DND-41 (cell line): ENCODE measurements at regions not wholly inside any gene's neighbourhood (a gene's known extent, or its start where the extent isn't known, plus 50 kb on each side); places are given as distances from the start of the nearest gene placed in this dataset.

Source experiments
- ATAC-seq: fragments of 200-7000 bp; cut with Tn5 transposase; 3 replicates; pipeline ENCODE4 v1.9.1; 2021; ENCODE audit warnings: low read depth; ENCODE audit not compliant: insufficient read depth
- DNase-seq: peaks from one replicate; pipeline ENCODE4 v3.0.0-alpha.2; 2020
- H2AFZ ChIP-seq: 2 replicates; pipeline ENCODE4 v1.6.0; 2012; ENCODE audit warnings: low read depth, low read length
- H3K27ac ChIP-seq: 2 replicates; pipeline ENCODE4 v1.5.1; 2012; ENCODE audit warnings: low read length, inconsistent platforms
- H3K27me3 ChIP-seq: fragments of 200-600 bp; sonication (generic); 2 replicates; pipeline ENCODE4 v1.6.0; 2012; ENCODE audit warnings: low read length, mild to moderate bottlenecking, inconsistent platforms; ENCODE audit not compliant: insufficient read depth, poor library complexity
- H3K36me3 ChIP-seq: 2 replicates; pipeline ENCODE4 v1.5.1; 2012; ENCODE audit warnings: low read length, inconsistent platforms; ENCODE audit not compliant: insufficient read depth
- H3K4me1 ChIP-seq: 2 replicates; pipeline ENCODE4 v1.5.1; 2012; ENCODE audit warnings: mild to moderate bottlenecking, low read length; ENCODE audit not compliant: insufficient read depth
- H3K4me2 ChIP-seq: 2 replicates; pipeline ENCODE4 v1.6.0; 2012; ENCODE audit warnings: mild to moderate bottlenecking, moderate library complexity, low read length, inconsistent platforms; ENCODE audit not compliant: insufficient read depth
- H3K4me3 ChIP-seq, 2 experiments: fragments of 200-600 bp in 1 of 2; shearing (Covaris generic) in 1 of 2; 2 replicates each; pipeline ENCODE4 v1.5.1; 2012 to 2016; ENCODE audit warnings: inconsistent platforms in 2 of 2, low read length in 2 of 2, mild to moderate bottlenecking in 2 of 2, low read depth in 1 of 2, moderate library complexity in 1 of 2
- H3K79me2 ChIP-seq: 2 replicates; pipeline ENCODE4 v1.6.0; 2012; ENCODE audit warnings: low read length, inconsistent platforms; ENCODE audit not compliant: insufficient read depth
- H3K9ac ChIP-seq: 2 replicates; pipeline ENCODE4 v1.6.0; 2012; ENCODE audit warnings: low read depth, mild to moderate bottlenecking, inconsistent platforms, low read length, moderate library complexity
- H3K9me3 ChIP-seq: 2 replicates; pipeline ENCODE4 v1.5.1; 2012; ENCODE audit warnings: low read length, moderate library complexity, mild to moderate bottlenecking, inconsistent platforms; ENCODE audit not compliant: insufficient read depth, severe bottlenecking
- H4K20me1 ChIP-seq: 2 replicates; pipeline ENCODE4 v1.6.0; 2012; ENCODE audit warnings: low read length; ENCODE audit not compliant: insufficient read depth
- EZH2 ChIP-seq: IDR thresholded peaks from 3 replicates; pipeline ENCODE4 v1.6.1; 2012; ENCODE audit warnings: borderline replicate concordance, low read depth, mild to moderate bottlenecking, moderate library complexity, low read length, inconsistent platforms; ENCODE audit not compliant: severe bottlenecking
- TF ChIP-seq, protein P1 (sequence below): IDR thresholded peaks from 2 replicates; pipeline ENCODE4 v1.5.1; 2012; ENCODE audit warnings: borderline replicate concordance, low read length, moderate library complexity, mild to moderate bottlenecking; ENCODE audit not compliant: poor library complexity, severe bottlenecking; ENCODE audit errors: extremely low read depth

- no peak overlapping the region for H3K4me2 ChIP-seq
- no peak overlapping the region for H3K9ac ChIP-seq
- no peaks in the 10 kb centered on the region for H3K79me2 ChIP-seq
- H3K36me3 ChIP-seq, result no peaks in the 10 kb centered on the region
- H3K4me1 ChIP-seq, result no peaks in the 10 kb centered on the region
- H4K20me1 ChIP-seq, result no peaks in the 10 kb centered on the region
- no peaks in the 10 kb centered on the region for H3K9me3 ChIP-seq
- H3K4me3 ChIP-seq, result no peak overlapping the region
- no peak for TF ChIP-seq EZH2
- TF ChIP-seq, protein P1, sequence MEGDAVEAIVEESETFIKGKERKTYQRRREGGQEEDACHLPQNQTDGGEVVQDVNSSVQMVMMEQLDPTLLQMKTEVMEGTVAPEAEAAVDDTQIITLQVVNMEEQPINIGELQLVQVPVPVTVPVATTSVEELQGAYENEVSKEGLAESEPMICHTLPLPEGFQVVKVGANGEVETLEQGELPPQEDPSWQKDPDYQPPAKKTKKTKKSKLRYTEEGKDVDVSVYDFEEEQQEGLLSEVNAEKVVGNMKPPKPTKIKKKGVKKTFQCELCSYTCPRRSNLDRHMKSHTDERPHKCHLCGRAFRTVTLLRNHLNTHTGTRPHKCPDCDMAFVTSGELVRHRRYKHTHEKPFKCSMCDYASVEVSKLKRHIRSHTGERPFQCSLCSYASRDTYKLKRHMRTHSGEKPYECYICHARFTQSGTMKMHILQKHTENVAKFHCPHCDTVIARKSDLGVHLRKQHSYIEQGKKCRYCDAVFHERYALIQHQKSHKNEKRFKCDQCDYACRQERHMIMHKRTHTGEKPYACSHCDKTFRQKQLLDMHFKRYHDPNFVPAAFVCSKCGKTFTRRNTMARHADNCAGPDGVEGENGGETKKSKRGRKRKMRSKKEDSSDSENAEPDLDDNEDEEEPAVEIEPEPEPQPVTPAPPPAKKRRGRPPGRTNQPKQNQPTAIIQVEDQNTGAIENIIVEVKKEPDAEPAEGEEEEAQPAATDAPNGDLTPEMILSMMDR, result no peak
- H2AFZ ChIP-seq, result no peak overlapping the region
- ATAC-seq (no peak), DNase-seq (no peak)
- no peaks in the 10 kb centered on the region for H3K27me3 ChIP-seq
- no peak overlapping the region for H3K27ac ChIP-seq
Observed at GRCh38 chr13:61779456-61779855, 363.8 kb upstream of the PCDH20 start.

- Histone ChIP-seq H3K9me3 (no peaks in the 10 kb centered on the region), H3K79me2 (no peaks in the 10 kb centered on the region), H3K9ac (no peak overlapping the region), H3K4me3 (no peak overlapping the region), H3K27ac (no peak overlapping the region), H4K20me1 (no peaks in the 10 kb centered on the region), H3K4me1 (no peaks in the 10 kb centered on the region), H3K36me3 (no peaks in the 10 kb centered on the region), H2AFZ (no peak overlapping the region), H3K4me2 (no peak overlapping the region), H3K27me3 (no peaks in the 10 kb centered on the region)
- ATAC-seq (no peak), DNase-seq (no peak)
- no peak for TF ChIP-seq EZH2
- TF ChIP-seq, protein P1, result no peak
Observed at GRCh38 chr13:61778531-61778930, 362.9 kb upstream of the PCDH20 start.

DNA sequence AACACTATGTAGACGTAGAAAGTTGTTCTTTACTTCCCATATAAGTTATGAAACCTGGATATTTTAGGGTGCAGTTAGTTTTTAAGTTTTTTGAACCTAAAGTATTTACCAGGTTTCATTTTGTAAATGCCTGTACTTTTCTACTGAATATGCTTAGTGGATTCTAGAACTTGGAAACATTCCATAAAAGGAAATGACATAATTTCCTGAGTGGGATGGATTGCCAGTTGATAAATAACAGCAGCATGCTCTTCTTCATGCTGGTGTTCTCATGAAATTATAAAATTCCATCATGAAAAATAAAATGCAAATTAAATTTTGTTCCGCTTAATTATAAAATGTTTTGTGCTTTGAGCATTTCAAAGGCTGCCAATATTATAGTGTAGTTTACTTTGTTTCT lies 362.2 kb upstream of the PCDH20 start:
- Histone ChIP-seq H3K9ac (no peak overlapping the region), H3K79me2 (no peaks in the 10 kb centered on the region), H3K27me3 (no peaks in the 10 kb centered on the region), H4K20me1 (no peaks in the 10 kb centered on the region), H3K9me3 (no peaks in the 10 kb centered on the region), H3K36me3 (no peaks in the 10 kb centered on the region), H2AFZ (no peak overlapping the region), H3K4me2 (no peak overlapping the region), H3K27ac (no peak overlapping the region), H3K4me1 (no peaks in the 10 kb centered on the region), H3K4me3 (no peak overlapping the region)
- TF ChIP-seq, protein P1, result no peak
- TF ChIP-seq EZH2, result no peak
- ATAC-seq, result no peak
- DNase-seq, result no peak

DNA sequence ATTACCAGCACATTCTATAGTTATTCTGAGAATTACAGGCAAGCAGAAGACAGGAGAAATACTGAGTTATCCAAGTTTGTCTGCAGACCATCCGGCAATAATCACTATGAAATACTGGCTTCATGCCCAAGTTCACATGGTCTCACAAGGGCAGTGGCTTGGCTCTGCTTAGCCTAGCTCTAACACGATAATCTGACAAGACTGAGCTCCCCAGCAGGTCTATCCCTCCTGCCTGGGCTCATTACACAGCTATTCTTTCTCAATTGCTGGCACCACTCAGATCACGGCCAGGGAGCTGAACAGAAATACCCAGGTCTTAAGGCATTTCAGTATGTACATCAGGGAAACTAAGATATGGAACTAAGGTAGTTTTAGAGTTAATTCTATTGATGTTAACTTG lies 361.6 kb upstream of the PCDH20 start:
- DNase-seq, result no peak
- Histone ChIP-seq H3K4me3 (no peak overlapping the region), H3K36me3 (no peaks in the 10 kb centered on the region), H3K4me1 (no peaks in the 10 kb centered on the region), H4K20me1 (no peaks in the 10 kb centered on the region), H3K9ac (no peak overlapping the region), H3K79me2 (no peaks in the 10 kb centered on the region), H2AFZ (no peak overlapping the region), H3K4me2 (no peak overlapping the region), H3K27ac (no peak overlapping the region), H3K9me3 (no peaks in the 10 kb centered on the region), H3K27me3 (no peaks in the 10 kb centered on the region)
- TF ChIP-seq, protein P1, result no peak
- TF ChIP-seq EZH2, result no peak
- ATAC-seq, result no peak
